H7 (cell line): ENCODE measurements at regions not wholly inside any gene's neighbourhood (a gene's known extent, or its start where the extent isn't known, plus 50 kb on each side); places are given as distances from the start of the nearest gene placed in this dataset.

Experiments used
- DNase-seq: peaks from one replicate; pipeline ENCODE4 v3.0.0; 2012
- H3K27me3 ChIP-seq: 2 replicates; pipeline ENCODE4 v1.6.0; 2011; ENCODE audit warnings: mild to moderate bottlenecking, low read length; ENCODE audit not compliant: control insufficient read depth, insufficient read depth
- H3K36me3 ChIP-seq: replicated peaks from 2 replicates; pipeline ENCODE4 v1.5.1; 2011; ENCODE audit warnings: low read length; ENCODE audit not compliant: control insufficient read depth, insufficient read depth
- H3K4me3 ChIP-seq: 2 replicates; pipeline ENCODE4 v1.5.1; 2011; ENCODE audit warnings: low read depth, mild to moderate bottlenecking, control low read depth, low read length, moderate library complexity; ENCODE audit not compliant: insufficient read depth

DNA sequence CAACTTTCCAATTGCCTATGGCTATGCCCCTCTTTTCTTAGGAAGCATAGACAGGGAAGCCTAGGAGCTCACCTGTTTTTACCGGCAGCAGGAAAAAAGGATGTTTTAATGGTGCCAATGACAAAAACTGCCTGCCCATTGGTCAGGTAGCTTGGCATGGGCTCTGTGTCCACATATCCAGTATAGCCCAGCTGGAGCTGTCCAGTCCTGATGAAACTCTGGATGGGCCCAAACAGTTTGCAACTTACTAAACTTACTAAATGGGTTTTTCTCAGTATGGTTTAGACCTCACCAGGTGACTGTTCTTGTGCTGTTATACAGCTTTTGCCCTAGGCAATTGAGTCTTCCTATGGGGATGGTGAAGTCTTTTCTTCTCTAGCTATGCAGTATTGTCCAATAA, 711.2 kb downstream of the AMY1C start:
- Histone ChIP-seq H3K4me3 (no peak overlapping the region), H3K36me3 (no peaks in the 10 kb centered on the region), H3K27me3 (no peaks in the 10 kb centered on the region)
- DNase-seq, result no peak

DNA sequence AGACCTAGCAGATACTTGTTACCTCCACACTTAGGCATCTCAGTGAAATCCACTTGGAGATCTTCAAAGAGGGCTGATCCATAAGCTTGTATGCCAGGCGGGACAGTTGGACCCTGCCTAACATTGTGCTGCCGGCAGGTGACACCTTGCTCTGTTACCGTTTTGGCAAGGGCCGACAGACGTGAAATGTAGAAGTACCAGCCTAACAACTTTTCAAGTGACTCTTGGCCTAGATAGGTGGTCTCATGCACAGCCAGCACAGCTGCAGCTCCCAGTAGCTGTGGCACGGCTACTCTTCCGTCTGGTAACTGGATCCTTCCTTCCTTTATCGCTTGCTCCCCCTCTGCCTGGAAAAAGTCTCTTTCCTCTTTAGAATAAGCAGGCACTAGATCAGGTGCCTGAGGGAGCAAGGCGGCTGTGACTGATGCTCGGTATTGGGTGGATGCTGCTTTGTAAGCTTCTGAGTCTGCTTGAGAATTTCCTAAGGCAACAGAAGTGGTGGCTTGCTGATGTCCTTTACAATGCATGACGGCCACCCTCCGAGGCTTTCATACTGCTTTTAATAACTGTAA, 713.5 kb downstream of the AMY1C start:
- Histone ChIP-seq H3K36me3 (no peaks in the 10 kb centered on the region), H3K4me3 (no peak overlapping the region), H3K27me3 (no peaks in the 10 kb centered on the region)
- no peak for DNase-seq

- Histone ChIP-seq H3K27me3 (no peaks in the 10 kb centered on the region), H3K36me3 (no peaks in the 10 kb centered on the region), H3K4me3 (no peak overlapping the region)
- DNase-seq, result no peak
Observed at GRCh38 chr1:104466068-104466467, 716.4 kb downstream of the AMY1C start.

DNA sequence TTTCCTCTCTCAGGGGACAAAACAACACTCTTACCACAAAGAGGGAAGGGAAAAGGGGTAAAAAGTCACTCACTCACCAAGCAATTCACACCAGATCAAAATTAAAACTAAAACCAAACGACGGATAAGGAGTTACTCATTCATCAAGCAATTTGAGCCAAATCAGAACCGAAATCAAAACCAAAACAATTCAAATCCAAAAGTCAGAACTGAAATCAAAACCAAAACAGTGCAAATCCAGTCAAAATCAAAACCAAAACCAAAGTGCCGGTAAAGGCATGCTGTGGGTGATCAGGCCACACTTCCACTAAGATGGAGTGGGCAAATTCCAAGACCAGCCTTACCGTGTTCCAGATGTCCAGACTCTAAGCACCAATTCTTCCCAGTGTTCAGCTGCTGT, 717.9 kb downstream of the AMY1C start:
- no peak overlapping the region for H3K4me3 ChIP-seq
- no peaks in the 10 kb centered on the region for H3K36me3 ChIP-seq
- no peak for DNase-seq
- no peaks in the 10 kb centered on the region for H3K27me3 ChIP-seq

DNA sequence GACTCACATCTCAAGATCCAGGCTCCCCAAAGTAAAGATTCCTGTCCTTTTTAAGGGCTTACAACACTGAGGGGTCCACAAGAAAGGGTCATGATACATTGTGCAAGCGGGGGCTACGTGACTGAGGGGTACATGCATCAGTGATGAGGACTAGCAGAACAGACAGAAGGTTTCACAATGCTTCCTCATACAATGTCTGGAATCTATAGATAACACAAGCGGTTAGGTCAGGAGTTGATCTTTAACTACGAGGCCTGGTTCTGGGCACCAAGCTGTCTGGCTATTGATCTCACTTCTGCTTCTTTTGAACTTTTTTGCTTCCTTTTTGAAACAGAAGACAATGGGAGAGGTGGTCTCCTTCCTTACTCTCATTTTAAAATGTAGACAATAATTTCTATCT, 718.6 kb downstream of the AMY1C start:
- Histone ChIP-seq H3K27me3 (no peaks in the 10 kb centered on the region), H3K36me3 (no peaks in the 10 kb centered on the region), H3K4me3 (no peak overlapping the region)
- no peak for DNase-seq

GRCh38 chr1:104476126-104476525, 726.4 kb downstream of the AMY1C start:
- H3K4me3 ChIP-seq, result no peak overlapping the region

GRCh38 chr1:104488296-104489015, 738.8 kb downstream of the AMY1C start:
- no peak overlapping the region for H3K4me3 ChIP-seq
- no peaks in the 10 kb centered on the region for H3K36me3 ChIP-seq
- peaks cover 49% of the 10 kb centered on the region for H3K27me3 ChIP-seq
- no peak for DNase-seq

More at GRCh38 chr1:104476126-104476525, 726.4 kb downstream of the AMY1C start:
- no peaks in the 10 kb centered on the region for H3K36me3 ChIP-seq
- DNase-seq, result no peak
- no peaks in the 10 kb centered on the region; the same call in none of the 2 replicates for H3K27me3 ChIP-seq

GRCh38 chr1:104526158-104526795, 776.6 kb downstream of the AMY1C start:
- no peak overlapping the region for H3K4me3 ChIP-seq
- H3K27me3 ChIP-seq, result no peaks in the 10 kb centered on the region
- H3K36me3 ChIP-seq, result no peaks in the 10 kb centered on the region
- DNase-seq, result no peak

- no peak for DNase-seq
- Histone ChIP-seq H3K4me3 (no peak overlapping the region), H3K27me3 (no peaks in the 10 kb centered on the region), H3K36me3 (no peaks in the 10 kb centered on the region)
Observed at GRCh38 chr1:104531990-104532389, 782.3 kb downstream of the AMY1C start.

DNA sequence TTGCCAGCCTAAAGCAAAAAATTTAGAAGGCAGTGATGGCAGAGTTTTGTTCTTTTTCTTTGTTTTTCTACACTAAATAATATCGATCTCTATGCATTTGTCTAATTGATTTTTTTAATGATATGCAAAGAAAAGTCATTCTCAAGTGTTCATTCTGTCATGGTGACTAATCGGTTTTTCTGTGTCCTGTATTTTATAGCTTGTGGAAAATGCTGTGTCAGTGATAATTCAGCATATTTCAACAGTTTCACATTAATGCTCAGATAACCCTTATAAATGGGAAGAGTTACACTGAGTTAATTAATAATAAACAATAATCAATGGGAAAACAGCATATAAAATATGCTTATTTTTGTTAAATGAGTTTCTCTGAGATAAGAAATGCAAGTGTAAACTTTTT, 824.9 kb downstream of the AMY1C start:
- Histone ChIP-seq H3K27me3 (no peaks in the 10 kb centered on the region), H3K4me3 (no peak overlapping the region), H3K36me3 (no peaks in the 10 kb centered on the region)
- no peak for DNase-seq

DNA sequence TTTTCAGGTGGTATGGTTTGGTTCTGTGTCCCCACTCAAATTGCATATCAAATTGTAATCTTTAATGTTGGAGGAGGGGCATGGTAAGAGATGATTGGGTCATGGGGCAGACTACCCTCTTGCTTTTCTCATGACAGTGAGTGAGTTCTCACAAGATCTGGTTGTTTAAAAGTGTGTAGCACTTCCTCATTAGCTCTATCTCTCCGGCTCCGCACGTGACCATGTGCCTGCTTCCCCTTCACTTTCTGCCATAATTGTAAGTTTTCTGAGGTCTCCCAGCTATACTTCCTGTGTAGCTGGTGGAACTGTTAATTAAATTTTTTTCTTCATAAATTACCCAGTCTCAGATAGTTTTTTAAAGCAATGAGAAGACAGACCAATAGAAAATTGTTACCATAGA, 843.2 kb downstream of the AMY1C start:
- DNase-seq, result no peak
- Histone ChIP-seq H3K36me3 (no peaks in the 10 kb centered on the region), H3K4me3 (no peak overlapping the region), H3K27me3 (no peaks in the 10 kb centered on the region)

GRCh38 chr1:104593413-104594187, 843.9 kb downstream of the AMY1C start:
- no peaks in the 10 kb centered on the region for H3K27me3 ChIP-seq
- DNase-seq, result no peak
- H3K36me3 ChIP-seq, result no peaks in the 10 kb centered on the region
- no peak overlapping the region for H3K4me3 ChIP-seq

DNA sequence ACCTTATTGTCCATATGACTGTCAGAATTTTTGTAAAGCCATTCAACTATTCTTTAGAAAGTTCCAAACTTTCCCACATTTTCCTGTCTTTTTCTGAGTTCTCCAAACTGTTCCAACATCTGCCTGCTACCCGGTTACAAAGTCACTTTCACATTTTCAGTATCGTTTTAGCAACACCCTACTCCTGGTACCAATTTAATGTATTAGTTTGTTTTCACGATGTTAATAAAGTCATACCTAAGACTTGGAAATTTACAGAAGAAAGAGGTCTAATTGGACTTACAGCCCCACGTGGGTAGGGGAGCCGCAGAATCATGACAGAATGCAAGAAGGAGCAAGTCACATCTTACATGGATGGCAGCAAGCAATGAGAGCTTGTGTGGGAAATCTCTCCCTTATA, 867.8 kb downstream of the AMY1C start:
- Histone ChIP-seq H3K4me3 (no peak overlapping the region), H3K27me3 (no peaks in the 10 kb centered on the region), H3K36me3 (no peaks in the 10 kb centered on the region)
- no peak for DNase-seq

GRCh38 chr1:104621221-104621620, 871.5 kb downstream of the AMY1C start:
- DNase-seq, result no peak
- no peak overlapping the region for H3K4me3 ChIP-seq
- H3K36me3 ChIP-seq, result no peaks in the 10 kb centered on the region
- H3K27me3 ChIP-seq, result no peaks in the 10 kb centered on the region

DNA sequence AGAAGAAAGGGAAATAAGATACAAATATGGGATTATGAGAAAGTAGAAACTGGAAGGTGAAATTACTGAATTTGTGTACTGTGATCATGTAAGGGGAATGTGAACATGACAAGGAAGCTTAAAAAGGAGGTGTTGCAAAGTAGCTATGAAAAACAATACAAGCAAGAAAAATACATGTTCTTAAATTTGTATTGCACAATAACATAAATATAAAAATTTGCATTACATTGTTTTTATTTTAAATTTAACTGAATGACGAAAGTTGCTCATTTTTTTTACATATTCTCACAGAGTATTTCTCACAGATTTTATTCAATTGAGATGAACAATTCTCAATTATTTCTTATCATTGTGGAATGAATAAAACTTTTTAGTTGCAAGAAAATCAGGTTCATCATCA, 874.8 kb downstream of the AMY1C start:
- Histone ChIP-seq H3K27me3 (no peaks in the 10 kb centered on the region), H3K4me3 (no peak overlapping the region), H3K36me3 (no peaks in the 10 kb centered on the region)
- DNase-seq, result no peak
